ENCODE measurements at regions not wholly inside any gene's neighbourhood (a gene's known extent, or its start where the extent isn't known, plus 50 kb on each side); places are given as distances from the start of the nearest gene placed in this dataset.

DNA sequence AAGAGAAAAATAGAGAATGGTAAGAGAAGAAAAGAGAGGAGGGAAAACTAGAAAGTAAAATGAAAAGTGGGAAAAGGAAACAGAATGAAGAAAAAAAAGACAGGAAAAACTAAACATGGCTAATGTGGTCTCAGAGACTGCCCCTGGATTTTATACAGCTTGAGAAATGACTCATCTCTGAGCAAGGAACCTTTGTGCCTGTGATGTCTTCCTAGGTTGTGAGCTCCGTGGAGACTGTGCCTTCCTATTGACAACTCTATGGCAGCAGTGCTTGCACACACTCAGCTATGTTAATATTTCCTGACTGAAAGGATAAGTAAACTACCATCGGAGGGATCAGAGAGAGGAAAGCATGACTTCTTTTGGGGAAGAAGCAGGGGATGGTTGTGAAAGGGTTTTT is 203.8 kb downstream of the RDH14 start:
- H3K4me1 Mint-ChIP-seq = no peaks in the 10 kb centered on the region
- no peak for DNase-seq (ENCODE audit: low spot score in 2 of 2)
- H3K36me3 Mint-ChIP-seq = no peaks in the 10 kb centered on the region
- no peak for ATAC-seq
- H3K27ac Mint-ChIP-seq = no peak overlapping the region
- H3K9me3 Mint-ChIP-seq = no peaks in the 10 kb centered on the region
- no peak overlapping the region for H3K4me3 Mint-ChIP-seq

- Mint-ChIP-seq H3K4me1 (no peaks in the 10 kb centered on the region), H3K27ac (no peak overlapping the region), H3K4me3 (no peak overlapping the region), H3K9me3 (peaks cover 2% of the 10 kb centered on the region), H3K36me3 (no peaks in the 10 kb centered on the region)
- DNase-seq (ENCODE audit: low spot score in 2 of 2) (no peak), ATAC-seq (no peak)
These were observed 211.0 kb downstream of the RDH14 start for GRCh38 chr2:18349421-18349820.

DNA sequence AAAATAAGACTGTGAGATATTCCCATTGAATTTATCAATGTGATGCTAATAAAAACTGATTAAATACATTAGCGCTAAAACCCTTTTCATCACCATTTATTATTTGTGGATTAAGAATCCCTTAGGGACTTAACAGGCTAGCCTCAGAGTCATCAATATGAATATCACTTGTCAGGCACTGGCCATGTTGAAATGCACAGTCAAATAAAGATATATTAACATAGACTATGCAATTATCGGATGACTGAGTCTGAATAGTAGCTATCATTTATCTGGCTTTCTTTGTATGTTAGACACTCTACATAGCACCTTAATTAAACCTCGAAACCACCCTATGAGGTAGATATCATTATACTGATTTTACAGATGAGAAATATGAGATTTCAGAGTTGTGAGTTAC is 213.6 kb downstream of the RDH14 start:
- no peak for ATAC-seq
- Mint-ChIP-seq H3K9me3 (peaks cover 2% of the 10 kb centered on the region), H3K36me3 (no peaks in the 10 kb centered on the region), H3K4me3 (no peak overlapping the region), H3K27ac (no peak overlapping the region), H3K4me1 (no peaks in the 10 kb centered on the region)
- DNase-seq (ENCODE audit: low spot score in 2 of 2) = no peak

DNA sequence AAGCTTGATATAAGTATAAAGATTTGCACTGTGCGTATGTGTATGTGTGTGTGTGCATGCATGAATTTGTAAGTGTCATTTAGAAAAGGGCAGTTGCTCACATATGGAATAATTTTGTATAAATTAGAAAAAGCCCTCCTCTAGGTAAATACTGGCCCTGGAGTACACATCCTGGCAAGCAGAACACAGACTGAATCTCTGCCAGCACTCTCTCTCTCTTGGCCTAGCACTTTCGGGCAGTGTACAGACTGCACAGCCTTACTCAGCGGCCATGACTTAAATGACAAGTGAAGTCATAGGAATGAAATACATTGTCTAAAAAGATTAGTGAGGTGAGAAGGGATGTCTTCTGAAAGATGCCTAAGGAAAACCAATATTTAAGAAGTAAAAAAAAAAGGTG is 214.1 kb downstream of the RDH14 start:
- ATAC-seq (no peak), DNase-seq (ENCODE audit: low spot score in 2 of 2) (no peak)
- H3K9me3 Mint-ChIP-seq = peaks cover 2% of the 10 kb centered on the region
- no peaks in the 10 kb centered on the region for H3K4me1 Mint-ChIP-seq
- no peaks in the 10 kb centered on the region for H3K36me3 Mint-ChIP-seq
- H3K27ac Mint-ChIP-seq = no peak overlapping the region
- no peak overlapping the region for H3K4me3 Mint-ChIP-seq

- no peak for DNase-seq (ENCODE audit: low spot score in 2 of 2)
- no peaks in the 10 kb centered on the region for H3K4me1 Mint-ChIP-seq
- ATAC-seq = no peak
- H3K36me3 Mint-ChIP-seq = no peaks in the 10 kb centered on the region
- no peak overlapping the region for H3K4me3 Mint-ChIP-seq
- H3K27ac Mint-ChIP-seq = no peak overlapping the region
- no peaks in the 10 kb centered on the region for H3K9me3 Mint-ChIP-seq
These were observed 214.6 kb downstream of the RDH14 start for GRCh38 chr2:18345848-18346247.

DNA sequence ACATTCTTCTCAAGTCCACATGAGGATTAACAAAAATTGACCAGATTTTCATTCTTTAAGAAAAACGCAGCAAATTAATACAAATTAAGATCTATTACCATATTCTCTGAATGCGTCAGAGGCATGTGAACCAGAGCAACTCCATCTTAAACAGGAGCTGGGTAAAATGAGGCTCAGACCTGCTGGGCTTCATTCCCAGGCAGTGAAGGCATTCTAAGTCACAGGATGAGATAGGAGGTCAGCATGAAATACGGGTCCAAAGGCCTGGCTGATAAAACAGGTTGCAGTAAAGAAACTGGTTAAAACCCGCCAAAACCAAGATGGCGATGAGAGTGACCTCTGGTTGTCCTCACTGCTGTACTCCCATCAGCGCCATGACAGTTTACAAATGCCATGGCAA is 217.6 kb downstream of the RDH14 start:
- no peak for ATAC-seq
- no peak for DNase-seq (ENCODE audit: low spot score in 2 of 2)
- no peak overlapping the region for H3K4me3 Mint-ChIP-seq

GRCh38 chr2:18339326-18339725 is 221.1 kb downstream of the RDH14 start:
- Mint-ChIP-seq H3K4me1 (no peaks in the 10 kb centered on the region), H3K36me3 (no peaks in the 10 kb centered on the region), H3K9me3 (no peaks in the 10 kb centered on the region), H3K4me3 (no peak overlapping the region), H3K27ac (no peak overlapping the region)
- DNase-seq (ENCODE audit: low spot score in 2 of 2) (no peak), ATAC-seq (no peak)

More for the DNA sequence above, 217.6 kb downstream of the RDH14 start:
- Mint-ChIP-seq H3K9me3 (no peaks in the 10 kb centered on the region), H3K27ac (no peak overlapping the region), H3K4me1 (no peaks in the 10 kb centered on the region), H3K36me3 (no peaks in the 10 kb centered on the region)

DNA sequence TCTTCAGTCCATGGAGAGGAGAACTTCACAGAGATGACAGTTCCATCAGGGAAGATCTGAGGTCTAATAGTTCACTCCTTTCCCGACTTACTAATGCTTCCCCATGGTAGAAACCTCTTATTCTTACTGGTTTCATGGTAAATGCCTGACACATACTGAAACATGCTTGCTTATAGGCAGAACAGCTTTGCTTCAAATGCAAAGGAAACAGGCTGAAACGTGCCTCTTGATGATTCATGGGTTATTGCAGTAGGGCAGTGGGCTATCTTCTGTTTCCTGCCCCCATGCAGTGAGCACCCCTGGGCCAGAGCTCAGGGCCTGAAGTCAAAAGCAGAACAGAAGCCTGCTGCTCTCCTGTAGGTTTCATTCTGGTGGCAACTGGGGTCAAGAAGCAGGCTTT is 223.5 kb downstream of the RDH14 start:
- Mint-ChIP-seq H3K36me3 (no peaks in the 10 kb centered on the region), H3K9me3 (no peaks in the 10 kb centered on the region), H3K4me3 (no peak overlapping the region), H3K4me1 (no peaks in the 10 kb centered on the region), H3K27ac (no peak overlapping the region)
- ATAC-seq = no peak
- DNase-seq (ENCODE audit: low spot score in 2 of 2) = no peak

DNA sequence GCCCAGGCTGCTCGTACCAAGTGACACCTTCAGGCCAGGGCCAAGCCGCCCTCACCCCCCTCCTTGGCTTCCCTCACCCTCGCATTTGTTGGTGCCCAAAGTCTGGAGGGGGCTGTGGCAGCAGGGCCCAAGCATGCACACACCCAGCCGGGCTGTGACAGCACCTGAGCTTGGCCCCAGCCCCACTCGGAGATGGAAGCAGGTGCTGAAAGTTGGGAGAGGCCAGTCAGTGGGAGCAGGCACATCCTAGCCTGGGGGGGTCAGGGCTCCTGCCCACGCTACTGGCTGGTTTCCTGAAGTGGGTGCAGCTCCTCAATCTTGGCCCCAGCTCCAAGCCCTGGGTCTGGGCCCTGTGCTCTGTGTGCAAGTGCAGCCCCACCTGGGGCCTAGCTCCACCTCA is 228.0 kb downstream of the RDH14 start:
- no peak overlapping the region for H3K27ac Mint-ChIP-seq

DNA sequence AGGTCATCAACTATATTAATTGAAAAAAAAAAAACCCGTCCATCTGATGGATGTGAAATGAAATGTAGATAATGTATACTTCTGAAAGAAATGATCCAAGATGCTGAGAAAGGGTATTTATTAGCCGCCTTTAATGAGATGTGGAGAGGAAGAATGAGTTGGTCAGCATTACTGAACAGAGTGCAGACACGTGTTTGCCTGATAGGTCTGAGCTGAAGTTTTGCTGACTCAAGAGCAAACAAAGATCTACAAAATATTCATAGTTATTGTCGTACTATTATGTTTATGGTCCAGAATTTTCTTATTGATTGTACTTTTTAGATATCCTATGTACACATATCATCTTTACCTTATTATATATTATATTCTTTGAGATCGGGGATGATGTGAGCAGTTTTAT is 235.3 kb downstream of the RDH14 start:
- DNase-seq (ENCODE audit: low spot score in 2 of 2) (no peak), ATAC-seq (no peak)
- Mint-ChIP-seq H3K4me1 (no peaks in the 10 kb centered on the region), H3K27ac (no peak overlapping the region), H3K36me3 (no peaks in the 10 kb centered on the region), H3K4me3 (no peak overlapping the region), H3K9me3 (no peaks in the 10 kb centered on the region)

More for the DNA sequence above, 228.0 kb downstream of the RDH14 start:
- H3K36me3 Mint-ChIP-seq = no peaks in the 10 kb centered on the region
- no peak for DNase-seq (ENCODE audit: low spot score in 2 of 2)
- H3K9me3 Mint-ChIP-seq = no peaks in the 10 kb centered on the region
- H3K4me3 Mint-ChIP-seq = no peak overlapping the region
- peak; percentile 19 for ATAC-seq
- no peaks in the 10 kb centered on the region for H3K4me1 Mint-ChIP-seq

DNA sequence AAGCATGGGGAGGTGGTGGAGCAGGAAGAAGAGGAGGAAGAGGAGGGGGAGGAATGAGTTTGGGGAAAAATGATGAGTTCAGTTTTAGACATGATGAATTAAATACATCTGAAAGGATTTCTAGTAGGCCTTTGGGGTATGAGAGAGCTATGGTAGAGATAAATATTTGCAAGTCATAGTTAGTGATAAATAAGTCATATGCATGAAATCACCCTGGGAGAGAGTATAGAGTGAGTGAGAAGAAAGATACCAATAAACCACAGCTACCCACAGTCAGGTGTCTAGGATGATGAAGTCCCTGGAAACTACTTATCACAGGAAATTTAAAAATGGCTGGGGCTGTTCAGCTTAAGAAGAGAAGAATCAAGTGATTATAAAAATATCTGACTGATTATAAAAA is 240.5 kb downstream of the RDH14 start:
- Mint-ChIP-seq H3K9me3 (peaks cover 2% of the 10 kb centered on the region), H3K27ac (no peak overlapping the region), H3K4me1 (no peaks in the 10 kb centered on the region), H3K36me3 (no peaks in the 10 kb centered on the region), H3K4me3 (no peak overlapping the region)
- ATAC-seq (no peak), DNase-seq (ENCODE audit: low spot score in 2 of 2) (no peak)

DNA sequence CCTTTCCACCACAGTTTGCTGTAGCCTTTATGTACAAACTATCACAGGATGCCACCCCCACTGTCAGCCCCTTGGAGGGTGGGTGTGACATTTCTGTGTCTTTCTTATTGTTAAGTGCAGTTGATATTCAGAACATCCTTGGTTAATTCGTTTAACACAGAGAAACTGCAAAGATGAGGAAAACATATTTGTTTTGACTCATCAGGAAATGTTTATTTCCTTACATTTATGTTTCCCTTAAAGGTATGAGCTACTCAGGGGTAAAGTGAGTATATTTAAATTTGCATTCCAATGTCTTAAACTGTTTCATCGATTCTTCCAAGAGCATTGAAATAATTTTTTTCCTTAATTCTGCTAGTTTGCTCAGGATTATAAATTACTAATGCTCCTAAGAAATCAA is 243.4 kb downstream of the RDH14 start:
- ATAC-seq = no peak
- DNase-seq (ENCODE audit: low spot score in 2 of 2) = no peak

DNA sequence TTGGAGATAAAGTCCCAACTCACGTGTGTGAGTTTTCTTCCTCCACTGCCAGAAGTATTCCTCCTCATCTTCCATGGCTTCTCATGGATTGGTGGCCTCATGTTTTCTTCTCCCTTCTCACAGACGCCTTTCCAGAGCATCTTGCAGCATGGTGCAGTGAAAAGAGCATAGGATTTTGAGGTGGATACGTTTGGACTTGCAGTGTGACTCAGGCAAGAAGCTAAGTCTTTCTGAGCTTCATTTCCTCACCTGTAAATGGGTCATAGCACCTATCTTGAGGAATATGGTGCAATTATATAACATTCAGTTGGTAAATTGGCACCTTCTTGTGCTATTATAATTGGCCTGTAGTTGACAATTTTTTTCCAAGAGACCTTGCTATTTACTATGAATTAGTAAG is 247.6 kb downstream of the RDH14 start:
- DNase-seq (ENCODE audit: low spot score in 2 of 2) (no peak), ATAC-seq (no peak)
- H3K27ac Mint-ChIP-seq = no peak overlapping the region
- peaks cover 6% of the 10 kb centered on the region for H3K9me3 Mint-ChIP-seq
- H3K4me1 Mint-ChIP-seq = no peaks in the 10 kb centered on the region
- H3K36me3 Mint-ChIP-seq = no peaks in the 10 kb centered on the region
- no peak overlapping the region for H3K4me3 Mint-ChIP-seq

More for the DNA sequence above, 243.4 kb downstream of the RDH14 start:
- H3K4me1 Mint-ChIP-seq = no peaks in the 10 kb centered on the region
- H3K4me3 Mint-ChIP-seq = no peak overlapping the region
- no peaks in the 10 kb centered on the region for H3K36me3 Mint-ChIP-seq
- H3K27ac Mint-ChIP-seq = no peak overlapping the region
- peaks cover 2% of the 10 kb centered on the region for H3K9me3 Mint-ChIP-seq

GRCh38 chr2:18311420-18312195 is 248.8 kb downstream of the RDH14 start:
- no peaks in the 10 kb centered on the region for H3K4me1 Mint-ChIP-seq
- no peak overlapping the region for H3K27ac Mint-ChIP-seq
- DNase-seq (ENCODE audit: low spot score in 2 of 2) (no peak), ATAC-seq (no peak)
- peaks cover 6% of the 10 kb centered on the region for H3K9me3 Mint-ChIP-seq
- no peak overlapping the region for H3K4me3 Mint-ChIP-seq
- H3K36me3 Mint-ChIP-seq = no peaks in the 10 kb centered on the region

DNA sequence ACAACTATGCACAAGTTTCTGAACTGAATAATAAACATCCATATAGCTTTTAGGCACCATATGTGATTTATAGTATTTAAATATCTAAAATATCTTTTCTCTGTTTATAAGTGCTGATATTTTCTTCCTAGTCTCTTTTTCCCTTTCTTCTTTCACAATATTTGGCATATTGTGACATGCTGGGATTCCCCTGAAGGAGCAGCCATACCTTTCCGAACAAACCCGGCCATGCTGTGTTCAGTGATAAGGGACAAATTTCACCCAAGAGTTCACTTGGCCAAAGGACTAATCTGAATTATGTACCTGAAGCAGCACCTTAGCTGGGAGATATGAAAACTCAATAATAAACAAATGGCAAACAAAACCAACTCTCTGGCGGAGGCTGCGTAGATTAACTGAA is 250.8 kb downstream of the RDH14 start:
- Mint-ChIP-seq H3K27ac (no peak overlapping the region), H3K9me3 (peaks cover 6% of the 10 kb centered on the region), H3K4me1 (no peaks in the 10 kb centered on the region), H3K36me3 (no peaks in the 10 kb centered on the region), H3K4me3 (no peak overlapping the region)
- ATAC-seq = no peak
- no peak for DNase-seq (ENCODE audit: low spot score in 2 of 2)

DNA sequence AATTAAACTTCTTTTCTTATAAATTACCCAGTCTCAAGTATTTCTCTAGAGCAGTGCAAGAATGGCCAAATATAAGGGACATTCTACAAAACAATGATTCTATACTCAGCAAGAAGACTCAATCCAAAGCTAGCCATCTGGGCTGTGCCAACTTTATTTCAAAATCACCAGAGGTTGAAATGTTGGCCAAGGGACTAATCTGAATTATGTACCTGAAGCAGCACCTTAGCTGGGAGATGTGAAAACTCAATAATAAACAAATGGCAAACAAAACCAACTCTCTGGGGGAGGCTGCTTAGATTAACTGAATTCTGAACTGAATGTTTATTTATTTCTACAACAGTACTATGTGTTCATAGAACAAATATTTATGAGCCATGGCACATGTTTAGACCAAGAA is 251.3 kb downstream of the RDH14 start:
- Mint-ChIP-seq H3K4me1 (no peaks in the 10 kb centered on the region), H3K9me3 (peaks cover 6% of the 10 kb centered on the region), H3K27ac (no peak overlapping the region), H3K4me3 (no peak overlapping the region), H3K36me3 (no peaks in the 10 kb centered on the region)
- no peak for ATAC-seq
- DNase-seq (ENCODE audit: low spot score in 2 of 2) = no peak

DNA sequence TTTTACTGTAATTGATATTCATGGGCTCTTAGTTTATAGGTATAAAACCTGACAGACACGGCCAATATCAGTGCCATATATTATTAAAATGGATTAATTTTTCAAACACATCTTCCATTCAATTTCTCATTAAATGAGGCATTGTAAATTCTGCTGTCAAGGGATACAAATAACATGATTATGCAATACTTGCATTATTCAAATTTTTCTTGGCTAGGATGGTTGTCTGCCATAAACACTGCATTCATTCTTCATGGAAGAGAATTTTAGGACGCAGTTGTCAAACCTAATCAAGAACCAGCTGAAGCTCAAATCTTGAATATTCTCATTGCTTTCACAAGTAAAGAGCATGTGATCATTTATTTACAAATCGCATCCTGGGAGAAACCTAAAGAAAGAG is 255.6 kb downstream of the RDH14 start:
- ATAC-seq (no peak), DNase-seq (ENCODE audit: low spot score in 2 of 2) (no peak)
- Mint-ChIP-seq H3K4me1 (no peaks in the 10 kb centered on the region), H3K4me3 (no peak overlapping the region), H3K9me3 (peaks cover 2% of the 10 kb centered on the region), H3K27ac (no peak overlapping the region), H3K36me3 (no peaks in the 10 kb centered on the region)
